ENCODE measurements at regions not wholly inside any gene's neighbourhood (a gene's known extent, or its start where the extent isn't known, plus 50 kb on each side); places are given as distances from the start of the nearest gene placed in this dataset.

Small RNAs in the stretch of these regions (microRNA-seq; reads per million reads assigned to microRNA genes)
- gene MIR4425 (ENCODE audit: borderline microRNAs expressed, borderline number of aligned reads, borderline replicate concordance): 5.5 reads per million, percentile 18 among the genes with 10 or more reads in this experiment

All from activated CD4-positive, alpha-beta memory T cell treated with anti-CD3 and anti-CD28 coated beads for 36 hours (primary cell).